HG03060 (cell line): ENCODE measurements at regions not wholly inside any gene's neighbourhood (a gene's known extent, or its start where the extent isn't known, plus 50 kb on each side); places are given as distances from the start of the nearest gene placed in this dataset.
"Not testable (repeated sequence)": the region's sequence is repeated elsewhere in the genome, so short reads cannot be mapped to it uniquely, and the experiment has no call there.

Experiments used
- ATAC-seq: cut with Tn5 transposase; IDR thresholded peaks from one replicate; pipeline ENCODE4 v1.9.1; 2021; ENCODE audit warnings: low read depth, moderate number of reproducible peaks; ENCODE audit not compliant: unreplicated experiment

GRCh38 chr2:147439986-147440385, 404.8 kb upstream of the ACVR2A start:
- no peak for ATAC-seq

- ATAC-seq: no peak
Measured at GRCh38 chr2:147438882-147439281, 405.9 kb upstream of the ACVR2A start.

- ATAC-seq: no peak
Measured at GRCh38 chr2:147433822-147434221, 411.0 kb upstream of the ACVR2A start.

- no peak for ATAC-seq
Measured at GRCh38 chr2:147430408-147430807, 414.4 kb upstream of the ACVR2A start.

GRCh38 chr2:147428120-147428747, 416.6 kb upstream of the ACVR2A start:
- no peak for ATAC-seq

- ATAC-seq: no peak
Measured at GRCh38 chr2:147425437-147426029, 419.3 kb upstream of the ACVR2A start.

- ATAC-seq: no peak
Measured at GRCh38 chr2:147424766-147425165, 420.1 kb upstream of the ACVR2A start.

GRCh38 chr2:147420947-147421675, 423.7 kb upstream of the ACVR2A start:
- ATAC-seq: no peak

- ATAC-seq: no peak
Measured at GRCh38 chr2:147420517-147420916, 424.3 kb upstream of the ACVR2A start.

- ATAC-seq: no peak
Measured at GRCh38 chr2:147416099-147416498, 428.7 kb upstream of the ACVR2A start.

- not testable (repeated sequence) for ATAC-seq
Measured at GRCh38 chr2:147414656-147415055, 430.2 kb upstream of the ACVR2A start.

- ATAC-seq: no peak
Measured at GRCh38 chr2:147408357-147408756, 436.5 kb upstream of the ACVR2A start.

GRCh38 chr2:147405651-147406050, 439.2 kb upstream of the ACVR2A start:
- ATAC-seq: no peak

- ATAC-seq: no peak
Measured at GRCh38 chr2:147398996-147399395, 445.8 kb upstream of the ACVR2A start.

GRCh38 chr2:147398301-147398700, 446.5 kb upstream of the ACVR2A start:
- no peak for ATAC-seq

GRCh38 chr2:147396890-147397289, 447.9 kb upstream of the ACVR2A start:
- ATAC-seq: no peak

- no peak for ATAC-seq
Measured at GRCh38 chr2:147394179-147394790, 450.5 kb upstream of the ACVR2A start.

- ATAC-seq: no peak
Measured at GRCh38 chr2:147392180-147392579, 452.6 kb upstream of the ACVR2A start.

GRCh38 chr2:147390475-147390874, 454.4 kb upstream of the ACVR2A start:
- ATAC-seq: no peak

GRCh38 chr2:147389218-147389617, 455.6 kb upstream of the ACVR2A start:
- ATAC-seq: no peak

GRCh38 chr2:147388217-147388616, 456.6 kb upstream of the ACVR2A start:
- no peak for ATAC-seq
